ENCODE measurements at regions not wholly inside any gene's neighbourhood (a gene's known extent, or its start where the extent isn't known, plus 50 kb on each side); places are given as distances from the start of the nearest gene placed in this dataset.
"Not testable (repeated sequence)": the region's sequence is repeated elsewhere in the genome, so short reads cannot be mapped to it uniquely, and the experiment has no call there.

DNA sequence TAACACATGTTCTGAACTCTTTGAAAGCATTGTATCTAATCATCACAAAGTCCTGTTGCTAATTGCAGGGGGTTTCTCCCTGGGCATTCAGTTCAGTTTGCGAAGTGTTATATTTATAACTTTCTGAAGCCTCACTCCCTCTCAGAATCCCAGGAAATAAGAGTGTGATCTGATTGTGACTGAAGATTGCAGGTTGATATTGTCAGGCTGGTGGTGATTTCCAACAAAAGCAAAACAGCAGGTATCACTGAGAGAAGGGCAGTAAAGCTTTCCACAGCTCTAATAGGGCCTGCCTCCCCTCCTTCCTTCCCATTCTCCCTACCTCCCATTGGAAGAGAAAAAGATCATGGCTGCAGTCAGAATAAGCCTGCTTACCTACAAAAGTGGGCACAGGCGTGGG, 466.7 kb upstream of the FSHR start:
- no peak for DNase-seq (ENCODE audit: low read depth, low spot score)
- no peak overlapping the region for H3K27ac ChIP-seq
- no peak overlapping the region for H3K9ac ChIP-seq (ENCODE audit: insufficient read length)
- no peak overlapping the region for H3K4me3 ChIP-seq
- no peaks in the 10 kb centered on the region for H3K36me3 ChIP-seq (ENCODE audit: insufficient read depth, low read length)
- no peak for TF ChIP-seq POLR2AphosphoS5 (IDR thresholded peaks at IDR 0.05; ENCODE audit: borderline replicate concordance, low read depth, low read length)
- TF ChIP-seq EZH2 (IDR thresholded peaks at IDR 0.05), result no peak
- no peak for TF ChIP-seq FOXP2 (optimal IDR thresholded peaks at IDR 0.05; ENCODE audit: control extremely low read depth, extremely low read length, insufficient read depth)
- no peaks in the 10 kb centered on the region for H3K9me3 ChIP-seq (ENCODE audit: low read depth, low read length)

GRCh38 chr2:49619804-49620203, 465.5 kb upstream of the FSHR start:
- DNase-seq (ENCODE audit: low read depth, low spot score), result no peak
- no peak overlapping the region for H3K4me3 ChIP-seq
- H3K36me3 ChIP-seq (ENCODE audit: insufficient read depth, low read length), result no peaks in the 10 kb centered on the region
- H3K27ac ChIP-seq, result no peak overlapping the region
- H3K9me3 ChIP-seq (ENCODE audit: low read depth, low read length), result no peaks in the 10 kb centered on the region
- TF ChIP-seq EZH2 (IDR thresholded peaks at IDR 0.05) (no peak), FOXP2 (optimal IDR thresholded peaks at IDR 0.05; ENCODE audit: control extremely low read depth, extremely low read length, insufficient read depth) (no peak), POLR2AphosphoS5 (IDR thresholded peaks at IDR 0.05; ENCODE audit: borderline replicate concordance, low read depth, low read length) (no peak)
- no peak overlapping the region for H3K9ac ChIP-seq (ENCODE audit: insufficient read length)

DNA sequence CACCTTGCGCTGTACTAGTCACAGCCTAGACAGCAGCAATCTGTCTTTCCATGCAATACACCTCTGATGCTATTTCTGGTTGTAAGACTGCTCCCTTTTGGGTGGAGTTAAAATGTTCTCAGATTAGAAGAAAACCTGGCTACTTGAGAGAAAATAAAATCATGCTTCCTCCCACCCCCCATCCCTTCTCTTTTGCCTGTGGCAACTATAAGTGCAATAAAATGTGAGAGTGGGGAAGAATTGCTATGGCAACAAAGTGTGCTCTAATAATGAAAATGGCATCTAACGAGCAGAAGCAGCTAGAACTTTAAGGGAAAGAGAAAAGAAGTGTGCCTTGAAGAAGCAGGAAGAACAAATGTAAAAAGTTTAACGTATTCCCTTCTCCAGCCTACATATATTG, 464.2 kb upstream of the FSHR start:
- Histone ChIP-seq H3K36me3 (ENCODE audit: insufficient read depth, low read length) (no peaks in the 10 kb centered on the region), H3K9me3 (ENCODE audit: low read depth, low read length) (no peaks in the 10 kb centered on the region), H3K4me3 (peak overlapping the region; percentile 32), H3K27ac (peak overlapping the region; percentile 63), H3K9ac (ENCODE audit: insufficient read length) (peak overlapping the region; percentile 19)
- TF ChIP-seq POLR2AphosphoS5 (IDR thresholded peaks at IDR 0.05; ENCODE audit: borderline replicate concordance, low read depth, low read length), result no peak
- TF ChIP-seq FOXP2 (optimal IDR thresholded peaks at IDR 0.05; ENCODE audit: control extremely low read depth, extremely low read length, insufficient read depth), result no peak
- no peak for TF ChIP-seq EZH2 (IDR thresholded peaks at IDR 0.05)
- DNase-seq (ENCODE audit: low read depth, low spot score), result peak; percentile 81

GRCh38 chr2:49616800-49617199, 462.5 kb upstream of the FSHR start:
- DNase-seq (ENCODE audit: low read depth, low spot score), result peak; percentile 73
- no peaks in the 10 kb centered on the region for H3K36me3 ChIP-seq (ENCODE audit: insufficient read depth, low read length)
- H3K9me3 ChIP-seq (ENCODE audit: low read depth, low read length), result no peaks in the 10 kb centered on the region
- H3K4me3 ChIP-seq, result no peak overlapping the region
- no peak overlapping the region for H3K9ac ChIP-seq (ENCODE audit: insufficient read length)
- no peak overlapping the region for H3K27ac ChIP-seq
- TF ChIP-seq FOXP2 (optimal IDR thresholded peaks at IDR 0.05; ENCODE audit: control extremely low read depth, extremely low read length, insufficient read depth) (no peak), POLR2AphosphoS5 (IDR thresholded peaks at IDR 0.05; ENCODE audit: borderline replicate concordance, low read depth, low read length) (no peak), EZH2 (IDR thresholded peaks at IDR 0.05) (no peak)

DNA sequence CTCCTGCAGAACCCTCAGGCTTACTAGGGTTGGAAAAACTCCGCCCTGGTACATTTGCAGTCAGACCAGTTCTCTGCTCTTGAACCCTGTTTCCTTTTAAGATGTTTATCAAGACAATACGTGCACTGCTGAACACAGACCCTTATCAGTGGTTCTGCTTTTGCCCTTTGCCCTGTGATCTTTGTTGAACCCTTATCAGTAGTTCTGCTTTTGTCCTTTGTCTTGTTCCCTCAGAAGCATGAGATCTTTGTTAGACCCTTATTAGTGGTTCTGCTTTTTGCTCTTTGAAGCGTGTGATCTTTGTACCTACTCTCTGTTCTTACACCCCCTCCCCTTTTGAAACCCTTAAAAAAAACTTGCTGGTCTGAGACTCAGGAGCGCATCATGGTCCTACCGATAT, 457.5 kb upstream of the FSHR start:
- not testable (repeated sequence) for DNase-seq (ENCODE audit: low read depth, low spot score); H3K36me3 ChIP-seq (ENCODE audit: insufficient read depth, low read length); H3K4me3 ChIP-seq; H3K9ac ChIP-seq (ENCODE audit: insufficient read length); H3K27ac ChIP-seq; H3K9me3 ChIP-seq (ENCODE audit: low read depth, low read length)

DNA sequence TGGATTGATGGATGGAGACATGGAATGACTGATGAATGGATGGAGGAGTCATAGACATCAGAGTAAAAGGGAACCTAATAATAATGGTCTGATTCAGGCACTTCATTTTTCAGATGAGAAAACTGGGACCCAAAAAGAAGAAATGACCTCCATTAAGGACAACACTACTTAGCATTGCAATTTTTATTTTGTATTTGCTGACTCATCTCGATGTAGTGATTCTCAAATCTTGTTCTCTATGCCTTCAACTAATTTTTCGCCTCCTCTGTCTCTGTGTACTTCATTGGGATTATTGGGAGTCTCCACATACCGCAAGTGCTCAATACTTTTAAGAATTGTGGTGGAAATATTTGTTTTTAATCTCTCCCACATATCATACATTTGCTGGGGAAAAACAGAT, 446.2 kb upstream of the FSHR start:
- H3K4me3 ChIP-seq, result no peak overlapping the region

GRCh38 chr2:49598231-49598630, 443.9 kb upstream of the FSHR start:
- Histone ChIP-seq H3K36me3 (ENCODE audit: insufficient read depth, low read length) (no peaks in the 10 kb centered on the region), H3K9me3 (ENCODE audit: low read depth, low read length) (no peaks in the 10 kb centered on the region), H3K9ac (ENCODE audit: insufficient read length) (no peak overlapping the region), H3K27ac (no peak overlapping the region), H3K4me3 (no peak overlapping the region)
- TF ChIP-seq EZH2 (IDR thresholded peaks at IDR 0.05) (no peak), FOXP2 (optimal IDR thresholded peaks at IDR 0.05; ENCODE audit: control extremely low read depth, extremely low read length, insufficient read depth) (no peak), POLR2AphosphoS5 (IDR thresholded peaks at IDR 0.05; ENCODE audit: borderline replicate concordance, low read depth, low read length) (no peak)
- DNase-seq (ENCODE audit: low read depth, low spot score), result no peak

More for the DNA sequence above, 446.2 kb upstream of the FSHR start:
- H3K9ac ChIP-seq (ENCODE audit: insufficient read length), result no peak overlapping the region
- H3K9me3 ChIP-seq (ENCODE audit: low read depth, low read length), result no peaks in the 10 kb centered on the region
- no peak for DNase-seq (ENCODE audit: low read depth, low spot score)
- H3K27ac ChIP-seq, result no peak overlapping the region
- TF ChIP-seq FOXP2 (optimal IDR thresholded peaks at IDR 0.05; ENCODE audit: control extremely low read depth, extremely low read length, insufficient read depth) (no peak), POLR2AphosphoS5 (IDR thresholded peaks at IDR 0.05; ENCODE audit: borderline replicate concordance, low read depth, low read length) (no peak), EZH2 (IDR thresholded peaks at IDR 0.05) (no peak)
- no peaks in the 10 kb centered on the region for H3K36me3 ChIP-seq (ENCODE audit: insufficient read depth, low read length)

DNA sequence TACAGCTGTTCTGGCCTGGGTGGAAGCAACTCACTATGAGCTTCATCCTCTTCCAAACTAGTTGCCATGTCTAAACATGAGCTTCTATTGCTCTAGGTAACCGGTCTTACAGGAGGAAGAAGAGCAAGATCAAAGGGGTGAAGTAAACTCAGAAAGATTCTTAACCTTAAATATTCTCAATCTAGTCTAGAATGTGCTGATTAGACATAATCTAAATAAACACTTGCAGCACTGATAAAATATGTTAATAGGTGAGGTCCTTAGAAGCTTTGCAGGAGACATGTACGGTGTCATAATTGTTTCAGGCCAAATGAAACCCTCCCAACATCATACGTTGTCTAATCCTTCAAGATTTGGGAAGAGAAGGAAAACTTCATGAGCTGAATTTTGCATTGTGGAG, 431.6 kb upstream of the FSHR start:
- no peaks in the 10 kb centered on the region for H3K36me3 ChIP-seq (ENCODE audit: insufficient read depth, low read length)
- TF ChIP-seq EZH2 (IDR thresholded peaks at IDR 0.05), result no peak
- TF ChIP-seq POLR2AphosphoS5 (IDR thresholded peaks at IDR 0.05; ENCODE audit: borderline replicate concordance, low read depth, low read length), result no peak
- no peak for TF ChIP-seq FOXP2 (optimal IDR thresholded peaks at IDR 0.05; ENCODE audit: control extremely low read depth, extremely low read length, insufficient read depth)

DNA sequence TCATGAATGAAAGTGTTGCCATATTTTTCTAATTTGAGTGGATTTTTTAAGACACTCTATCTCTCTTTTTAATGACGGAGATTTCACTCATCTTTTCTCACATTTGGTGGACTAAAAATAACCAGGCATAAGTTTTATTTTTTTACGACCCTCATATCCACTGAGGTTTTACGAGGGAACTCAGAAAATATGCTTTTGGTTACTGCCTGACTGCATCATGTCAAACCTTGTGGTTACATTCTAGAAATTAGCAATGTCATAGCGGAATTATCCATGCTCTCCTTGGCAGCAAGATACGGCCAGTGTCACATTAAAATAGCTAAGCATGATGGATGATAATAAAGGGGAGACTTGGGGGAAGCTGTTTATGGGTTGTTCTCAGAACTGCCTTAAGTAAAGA, 428.6 kb upstream of the FSHR start:
- Histone ChIP-seq H3K4me3 (peak overlapping the region; percentile 62), H3K36me3 (ENCODE audit: insufficient read depth, low read length) (no peaks in the 10 kb centered on the region), H3K9ac (ENCODE audit: insufficient read length) (no peak overlapping the region), H3K27ac (peak overlapping the region; percentile 69; the same call in 1 of the 2 replicates), H3K9me3 (ENCODE audit: low read depth, low read length) (no peaks in the 10 kb centered on the region)
- peak; percentile 85 for DNase-seq (ENCODE audit: low read depth, low spot score)
- TF ChIP-seq EZH2 (IDR thresholded peaks at IDR 0.05), result no peak
- TF ChIP-seq POLR2AphosphoS5 (IDR thresholded peaks at IDR 0.05; ENCODE audit: borderline replicate concordance, low read depth, low read length), result no peak
- TF ChIP-seq FOXP2 (optimal IDR thresholded peaks at IDR 0.05; ENCODE audit: control extremely low read depth, extremely low read length, insufficient read depth), result no peak

More for the DNA sequence above, 431.6 kb upstream of the FSHR start:
- no peak overlapping the region for H3K9ac ChIP-seq (ENCODE audit: insufficient read length)
- no peak overlapping the region for H3K4me3 ChIP-seq
- peaks cover 4% of the 10 kb centered on the region; the same call in 1 of the 2 replicates for H3K9me3 ChIP-seq (ENCODE audit: low read depth, low read length)
- no peak for DNase-seq (ENCODE audit: low read depth, low spot score)
- no peak overlapping the region for H3K27ac ChIP-seq

Data from SK-N-MC (cell line).